IMR-90 (cell line): ENCODE measurements at regions not wholly inside any gene's neighbourhood (a gene's known extent, or its start where the extent isn't known, plus 50 kb on each side); places are given as distances from the start of the nearest gene placed in this dataset.

ENCODE experiments used
- ATAC-seq: fragments of 200-7000 bp; cut with Tn5 transposase; 2 replicates; pipeline ENCODE4 v1.9.1; 2020; ENCODE audit warnings: low read depth, mild to moderate bottlenecking, moderate library complexity
- BruUV-seq: library from RNA; stranded (reverse); fragments of 400-500 nt; replicated peaks from 2 replicates; lab custom pipeline; 2021; lab: Mats Ljungman, UMichigan
- CTCF ChIA-PET: fragments of 300-600 bp; formaldehyde crosslinking; extraction: SDS; loops from one replicate; lab custom pipeline; 2021; ENCODE audit warnings: antibody characterized with exemption; lab: Yijun Ruan, JAX
- POLR2A ChIA-PET: fragments of 300-600 bp; sonication (Branson Sonifier 250); formaldehyde crosslinking; loops from one replicate; lab custom pipeline; 2022; ENCODE audit warnings: antibody characterized with exemption; ENCODE audit not compliant: unreplicated experiment; lab: Charles Lee
- DNase-seq: peaks from one replicate; pipeline ENCODE4 v3.0.0; 2013
- H2AFZ ChIP-seq: replicated peaks from 2 replicates; pipeline ENCODE3; 2013; ENCODE audit warnings: low read length, mild to moderate bottlenecking; ENCODE audit not compliant: poor library complexity
- H2AK5ac ChIP-seq: 2 replicates; pipeline ENCODE4 v1.6.1; 2013; ENCODE audit warnings: low read depth, low read length, inconsistent platforms
- H2AK9ac ChIP-seq: replicated peaks from 2 replicates; pipeline ENCODE3; 2013; ENCODE audit warnings: mild to moderate bottlenecking, low read depth, low read length, moderate library complexity; ENCODE audit not compliant: poor library complexity
- H2BK120ac ChIP-seq: 2 replicates; pipeline ENCODE4 v1.6.1; 2013; ENCODE audit warnings: low read depth, low read length, inconsistent platforms
- H2BK15ac ChIP-seq: 3 replicates; pipeline ENCODE4 v1.6.1; 2013; ENCODE audit warnings: low read depth, low read length, inconsistent platforms
- H2BK20ac ChIP-seq: 2 replicates; pipeline ENCODE4 v1.6.1; 2013; ENCODE audit warnings: low read depth, mild to moderate bottlenecking, inconsistent platforms, low read length, moderate library complexity
- H2BK5ac ChIP-seq: 2 replicates; pipeline ENCODE4 v1.6.1; 2013; ENCODE audit warnings: mild to moderate bottlenecking, low read depth, low read length, inconsistent platforms; ENCODE audit not compliant: poor library complexity, severe bottlenecking
- H3K14ac ChIP-seq: replicated peaks from 2 replicates; pipeline ENCODE4 v1.6.1; 2013; ENCODE audit warnings: low read depth, low read length, inconsistent platforms
- H3K18ac ChIP-seq: 2 replicates; pipeline ENCODE4 v1.6.1; 2013; ENCODE audit warnings: low read depth, low read length, control low read depth
- H3K23ac ChIP-seq: 2 replicates; pipeline ENCODE4 v1.6.1; 2013; ENCODE audit warnings: low read depth, low read length, inconsistent platforms
- H3K27ac ChIP-seq: 2 replicates; pipeline ENCODE4 v1.5.1; 2013; ENCODE audit warnings: mild to moderate bottlenecking, control low read depth, low read length; ENCODE audit not compliant: insufficient read depth
- H3K27me3 ChIP-seq: 2 replicates; pipeline ENCODE4 v1.6.1; 2013; ENCODE audit warnings: low read length; ENCODE audit not compliant: control insufficient read depth, insufficient read depth
- H3K36me3 ChIP-seq: 2 replicates; pipeline ENCODE4 v1.6.1; 2013; ENCODE audit warnings: low read length, mixed read lengths; ENCODE audit not compliant: control insufficient read depth, insufficient read depth
- H3K4ac ChIP-seq: 2 replicates; pipeline ENCODE4 v1.6.1; 2013; ENCODE audit warnings: low read depth, low read length, inconsistent platforms
- H3K4me1 ChIP-seq: 2 replicates; pipeline ENCODE4 v1.6.1; 2013; ENCODE audit warnings: low read length, mixed read lengths; ENCODE audit not compliant: control insufficient read depth, insufficient read depth
- H3K4me2 ChIP-seq: 2 replicates; pipeline ENCODE4 v1.6.1; 2013; ENCODE audit warnings: low read depth, mild to moderate bottlenecking, control low read depth, low read length, moderate library complexity
- H3K4me3 ChIP-seq: 2 replicates; pipeline ENCODE4 v1.5.1; 2013; ENCODE audit warnings: low read depth, mild to moderate bottlenecking, control low read depth, low read length, moderate library complexity; ENCODE audit not compliant: insufficient read depth
- H3K56ac ChIP-seq: 2 replicates; pipeline ENCODE4 v1.6.1; 2013; ENCODE audit warnings: low read length, inconsistent platforms; ENCODE audit not compliant: insufficient read depth; ENCODE audit errors: extremely low read depth
- H3K79me1 ChIP-seq, 2 experiments: 2 replicates each; pipeline ENCODE4 v1.6.1; 2013; ENCODE audit warnings: low read length in 2 of 2, inconsistent platforms in 1 of 2, low read depth in 1 of 2
- H3K9ac ChIP-seq: 2 replicates; pipeline ENCODE4 v1.6.1; 2013; ENCODE audit warnings: low read depth, low read length, control low read depth
- H3K9me1 ChIP-seq: 2 replicates; pipeline ENCODE4 v1.6.1; 2013; ENCODE audit warnings: low read length, inconsistent platforms; ENCODE audit not compliant: insufficient read depth
- H3K9me3 ChIP-seq: 2 replicates; pipeline ENCODE4 v1.6.1; 2013; ENCODE audit warnings: low read length; ENCODE audit not compliant: control insufficient read depth, insufficient read depth
- H4K20me1 ChIP-seq: 2 replicates; pipeline ENCODE4 v1.6.1; 2013; ENCODE audit warnings: low read length, inconsistent platforms; ENCODE audit not compliant: insufficient read depth
- H4K5ac ChIP-seq: 2 replicates; pipeline ENCODE4 v1.6.1; 2013; ENCODE audit warnings: mild to moderate bottlenecking, low read depth, low read length, control low read depth
- H4K8ac ChIP-seq, 2 experiments: 2 replicates each; pipeline ENCODE4 v1.6.1; 2013; ENCODE audit warnings: low read depth in 2 of 2, low read length in 2 of 2, control low read depth in 1 of 2, inconsistent platforms in 1 of 2
- H4K91ac ChIP-seq: 2 replicates; pipeline ENCODE4 v1.6.1; 2013; ENCODE audit warnings: low read depth, low read length, inconsistent platforms; ENCODE audit not compliant: insufficient read depth
- CHD1 ChIP-seq: IDR thresholded peaks from 2 replicates; pipeline ENCODE4 v1.6.1; 2012; ENCODE audit warnings: low read depth, low read length, improper control_type of control experiment
- FOS ChIP-seq: fragments of 150-350 bp; IDR thresholded peaks from 2 replicates; pipeline ENCODE4 v1.6.1; 2016; ENCODE audit warnings: low read depth, low read length
- MAFK ChIP-seq: IDR thresholded peaks from 2 replicates; pipeline ENCODE4 v1.6.1; 2012; ENCODE audit warnings: low read depth, low read length, improper control_type of control experiment
- MAZ ChIP-seq: IDR thresholded peaks from 2 replicates; pipeline ENCODE4 v1.6.1; 2012; ENCODE audit warnings: low read depth, mild to moderate bottlenecking, low read length, improper control_type of control experiment, moderate library complexity, borderline replicate concordance
- RCOR1 ChIP-seq: IDR thresholded peaks from 2 replicates; pipeline ENCODE4 v1.6.1; 2012; ENCODE audit warnings: mild to moderate bottlenecking, low read length, improper control_type of control experiment; ENCODE audit not compliant: insufficient replicate concordance
- dilution Hi-C: fragments of 300-500 bp; cut with HindIII; formaldehyde crosslinking; loops from one replicate; pipeline ENCODE4 v1.14.3; 2018; ENCODE audit warnings: low sequenced_read_pairs; ENCODE audit not compliant: unreplicated experiment
- in situ Hi-C: fragments of 300-500 bp; cut with MboI; formaldehyde crosslinking; loops from 3 replicates; pipeline ENCODE4 v1.14.3; 2019; ENCODE audit warnings: low sequenced_read_pairs, inconsistent platforms, mixed read lengths
- intact Hi-C: fragments of 100-400 bp; cut with micrococcal nuclease; formaldehyde crosslinking; loops from 2 replicates; pipeline ENCODE4 v1.10.0; 2022
- TF ChIP-seq, protein P1 (sequence below): fragments of 150-350 bp; IDR thresholded peaks from 2 replicates; pipeline ENCODE4 v1.6.1; 2016; ENCODE audit warnings: low read depth, mild to moderate bottlenecking, low read length, moderate library complexity, borderline replicate concordance

DNA sequence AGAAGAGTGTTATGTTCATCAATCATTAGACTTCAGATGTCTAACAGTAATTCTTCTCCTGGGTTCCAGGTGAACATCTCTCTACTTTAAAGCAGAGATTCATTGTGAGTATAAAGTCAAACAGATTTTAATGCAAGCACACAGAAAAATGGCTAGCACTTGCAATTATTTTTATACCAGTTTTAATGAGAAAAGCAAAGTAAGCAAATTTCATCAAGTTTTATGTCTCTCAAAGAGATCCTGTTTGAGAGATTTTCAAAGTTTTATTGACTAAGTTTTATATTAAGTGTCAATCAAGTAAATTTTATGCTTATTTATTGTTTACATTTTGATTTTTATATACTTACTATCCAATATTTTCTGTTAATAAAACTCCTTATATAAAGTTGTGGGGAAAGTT lies 1628.5 kb downstream of the HACE1 start:
- no peak overlapping the region for H3K56ac ChIP-seq
- H3K9me1 ChIP-seq: no peaks in the 10 kb centered on the region
- H3K4ac ChIP-seq: no peak overlapping the region
- H3K9ac ChIP-seq: no peak overlapping the region
- H2BK5ac ChIP-seq: no peak overlapping the region
- in situ Hi-C loops (no loop called here), intact Hi-C loops (no loop called here), dilution Hi-C loops (no loop called here)
- H4K5ac ChIP-seq: no peak overlapping the region
- no peak overlapping the region for H3K27ac ChIP-seq
- H4K20me1 ChIP-seq: no peaks in the 10 kb centered on the region
- CTCF ChIA-PET: no interaction called here
- H3K4me1 ChIP-seq: no peaks in the 10 kb centered on the region
- no peak overlapping the region for H2BK120ac ChIP-seq
- no peaks in the 10 kb centered on the region for H3K36me3 ChIP-seq
- no peak overlapping the region for H3K18ac ChIP-seq
- ATAC-seq (no peak), DNase-seq (no peak)
- POLR2A ChIA-PET: no interaction called here
- no peak overlapping the region for H3K4me2 ChIP-seq
- H2BK15ac ChIP-seq: no peak overlapping the region
- H3K4me3 ChIP-seq: no peak overlapping the region
- peaks cover 8% of the 10 kb centered on the region for H3K9me3 ChIP-seq
- no peak overlapping the region for H2BK20ac ChIP-seq
- no peaks in the 10 kb centered on the region for H3K27me3 ChIP-seq
- no peak overlapping the region for H2AK5ac ChIP-seq
- H2AFZ ChIP-seq: no peak overlapping the region
- no TSS peak for BruUV-seq
- no peak overlapping the region for H3K23ac ChIP-seq
- H3K14ac ChIP-seq: no peak overlapping the region
- H4K8ac ChIP-seq: no peak overlapping the region
- no peaks in the 10 kb centered on the region for H3K79me1 ChIP-seq
- no peak overlapping the region for H2AK9ac ChIP-seq
- TF ChIP-seq FOS (no peak), MAFK (peak; percentile 62), CHD1 (no peak), RCOR1 (no peak), MAZ (no peak)
- TF ChIP-seq, protein P1, sequence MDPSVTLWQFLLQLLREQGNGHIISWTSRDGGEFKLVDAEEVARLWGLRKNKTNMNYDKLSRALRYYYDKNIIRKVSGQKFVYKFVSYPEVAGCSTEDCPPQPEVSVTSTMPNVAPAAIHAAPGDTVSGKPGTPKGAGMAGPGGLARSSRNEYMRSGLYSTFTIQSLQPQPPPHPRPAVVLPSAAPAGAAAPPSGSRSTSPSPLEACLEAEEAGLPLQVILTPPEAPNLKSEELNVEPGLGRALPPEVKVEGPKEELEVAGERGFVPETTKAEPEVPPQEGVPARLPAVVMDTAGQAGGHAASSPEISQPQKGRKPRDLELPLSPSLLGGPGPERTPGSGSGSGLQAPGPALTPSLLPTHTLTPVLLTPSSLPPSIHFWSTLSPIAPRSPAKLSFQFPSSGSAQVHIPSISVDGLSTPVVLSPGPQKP: no peak
- H4K91ac ChIP-seq: no peak overlapping the region
